ENCODE measurements at regions not wholly inside any gene's neighbourhood (a gene's known extent, or its start where the extent isn't known, plus 50 kb on each side); places are given as distances from the start of the nearest gene placed in this dataset.

DNA sequence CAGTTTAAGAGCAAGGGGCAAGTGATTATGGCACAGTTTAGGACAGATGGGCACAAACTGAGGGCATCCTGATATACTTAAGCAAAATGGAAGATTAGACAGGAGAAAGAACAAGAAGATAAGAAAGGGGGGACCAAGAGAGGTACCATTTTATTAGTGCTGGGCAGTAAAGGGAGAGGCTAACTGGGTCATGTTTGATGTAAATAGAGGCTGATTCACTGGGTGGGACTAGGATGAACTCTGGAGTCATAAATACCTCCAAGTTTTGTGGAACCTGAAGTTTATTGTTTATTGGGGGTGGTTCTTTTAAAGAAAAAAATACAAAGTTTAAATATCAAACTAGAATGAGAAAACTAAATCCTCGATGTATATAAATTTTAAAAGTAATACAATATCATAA, 1067.2 kb upstream of the GYPC start:
- Histone ChIP-seq H3K27ac (no peak overlapping the region), H3K27me3 (no peaks in the 10 kb centered on the region), H3K4me3 (no peak overlapping the region), H3K4me1 (no peaks in the 10 kb centered on the region), H3K36me3 (no peaks in the 10 kb centered on the region), H3K9me3 (no peaks in the 10 kb centered on the region)
- DNase-seq (no peak), ATAC-seq (ENCODE audit: low FRiP score in 2 of 2) (no peak)
- TF ChIP-seq, protein P1, sequence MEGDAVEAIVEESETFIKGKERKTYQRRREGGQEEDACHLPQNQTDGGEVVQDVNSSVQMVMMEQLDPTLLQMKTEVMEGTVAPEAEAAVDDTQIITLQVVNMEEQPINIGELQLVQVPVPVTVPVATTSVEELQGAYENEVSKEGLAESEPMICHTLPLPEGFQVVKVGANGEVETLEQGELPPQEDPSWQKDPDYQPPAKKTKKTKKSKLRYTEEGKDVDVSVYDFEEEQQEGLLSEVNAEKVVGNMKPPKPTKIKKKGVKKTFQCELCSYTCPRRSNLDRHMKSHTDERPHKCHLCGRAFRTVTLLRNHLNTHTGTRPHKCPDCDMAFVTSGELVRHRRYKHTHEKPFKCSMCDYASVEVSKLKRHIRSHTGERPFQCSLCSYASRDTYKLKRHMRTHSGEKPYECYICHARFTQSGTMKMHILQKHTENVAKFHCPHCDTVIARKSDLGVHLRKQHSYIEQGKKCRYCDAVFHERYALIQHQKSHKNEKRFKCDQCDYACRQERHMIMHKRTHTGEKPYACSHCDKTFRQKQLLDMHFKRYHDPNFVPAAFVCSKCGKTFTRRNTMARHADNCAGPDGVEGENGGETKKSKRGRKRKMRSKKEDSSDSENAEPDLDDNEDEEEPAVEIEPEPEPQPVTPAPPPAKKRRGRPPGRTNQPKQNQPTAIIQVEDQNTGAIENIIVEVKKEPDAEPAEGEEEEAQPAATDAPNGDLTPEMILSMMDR (IDR thresholded peaks at IDR 0.05) = no peak
- TF ChIP-seq POLR2AphosphoS5 (IDR thresholded peaks at IDR 0.05) (no peak), POLR2A (IDR thresholded peaks at IDR 0.05) (no peak), EP300 (IDR thresholded peaks at IDR 0.05) (no peak)
- 77 to 81% methylated on average over 1 of the region's 1 CpG for WGBS, 2 donors

GRCh38 chr2:125591954-125592353, 1064.0 kb upstream of the GYPC start:
- no peaks in the 10 kb centered on the region for H3K27me3 ChIP-seq
- no peak overlapping the region for H3K4me3 ChIP-seq
- DNase-seq = no peak
- H3K27ac ChIP-seq = no peak overlapping the region
- WGBS, 2 donors = 59 to 77% methylated on average over 3 to 4 of the region's 4 CpGs
- H3K9me3 ChIP-seq = no peaks in the 10 kb centered on the region
- no peak for ATAC-seq (ENCODE audit: low FRiP score in 2 of 2)
- H3K36me3 ChIP-seq = no peaks in the 10 kb centered on the region
- no peaks in the 10 kb centered on the region for H3K4me1 ChIP-seq
- TF ChIP-seq EP300 (IDR thresholded peaks at IDR 0.05) (no peak), POLR2AphosphoS5 (IDR thresholded peaks at IDR 0.05) (no peak), POLR2A (IDR thresholded peaks at IDR 0.05) (no peak)
- TF ChIP-seq, protein P1 (IDR thresholded peaks at IDR 0.05) = no peak

GRCh38 chr2:125593036-125593435, 1062.9 kb upstream of the GYPC start:
- H3K27ac ChIP-seq = no peak overlapping the region
- H3K4me3 ChIP-seq = no peak overlapping the region
- no peaks in the 10 kb centered on the region for H3K27me3 ChIP-seq
- 77 to 81% methylated on average over 2 of the region's 2 CpGs for WGBS, 2 donors
- no peaks in the 10 kb centered on the region for H3K36me3 ChIP-seq
- DNase-seq (no peak), ATAC-seq (ENCODE audit: low FRiP score in 2 of 2) (no peak)
- H3K9me3 ChIP-seq = no peaks in the 10 kb centered on the region
- H3K4me1 ChIP-seq = no peaks in the 10 kb centered on the region
- no peak for TF ChIP-seq POLR2A (IDR thresholded peaks at IDR 0.05)

DNA sequence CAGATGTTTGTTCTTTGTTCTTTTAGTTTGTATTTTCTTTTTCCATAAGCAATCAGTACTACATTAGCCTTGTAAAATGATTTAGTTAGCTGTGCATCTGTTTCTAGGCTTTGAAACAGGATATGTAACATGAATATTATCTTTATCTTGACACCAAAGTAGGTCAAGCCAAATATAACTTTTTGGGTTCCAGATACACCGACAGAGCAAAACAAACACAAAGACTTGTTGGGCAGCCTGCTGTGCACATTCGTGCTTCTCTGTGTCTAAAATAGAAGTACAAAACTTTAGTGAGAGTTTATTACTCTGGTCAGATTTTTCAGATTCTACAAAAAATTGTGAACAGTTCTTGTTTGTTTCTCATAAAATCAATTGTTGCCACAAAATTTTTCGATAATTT, 1059.3 kb upstream of the GYPC start:
- TF ChIP-seq POLR2A (IDR thresholded peaks at IDR 0.05) (no peak), EP300 (IDR thresholded peaks at IDR 0.05) (no peak), POLR2AphosphoS5 (IDR thresholded peaks at IDR 0.05) (no peak)
- TF ChIP-seq, protein P1 (IDR thresholded peaks at IDR 0.05) = no peak
- H3K27me3 ChIP-seq = no peaks in the 10 kb centered on the region
- no peaks in the 10 kb centered on the region for H3K4me1 ChIP-seq
- no peaks in the 10 kb centered on the region for H3K9me3 ChIP-seq
- no peaks in the 10 kb centered on the region for H3K36me3 ChIP-seq
- no peak overlapping the region for H3K27ac ChIP-seq
- DNase-seq (no peak), ATAC-seq (ENCODE audit: low FRiP score in 2 of 2) (no peak)
- H3K4me3 ChIP-seq = no peak overlapping the region
- WGBS, 2 donors = 36 to 40% methylated on average over 3 of the region's 3 CpGs

GRCh38 chr2:125615438-125615837, 1040.5 kb upstream of the GYPC start:
- H3K27ac ChIP-seq = no peak overlapping the region
- ATAC-seq (ENCODE audit: low FRiP score in 2 of 2) (no peak), DNase-seq (no peak)
- no peaks in the 10 kb centered on the region for H3K9me3 ChIP-seq
- TF ChIP-seq POLR2A (IDR thresholded peaks at IDR 0.05) = no peak
- TF ChIP-seq EP300 (IDR thresholded peaks at IDR 0.05) = no peak
- no peak for TF ChIP-seq POLR2AphosphoS5 (IDR thresholded peaks at IDR 0.05)
- TF ChIP-seq, protein P1 (IDR thresholded peaks at IDR 0.05) = no peak
- no peaks in the 10 kb centered on the region for H3K27me3 ChIP-seq
- H3K4me3 ChIP-seq = no peak overlapping the region
- no peaks in the 10 kb centered on the region for H3K4me1 ChIP-seq
- WGBS, 2 donors = 87 to 91% methylated on average over 3 of the region's 3 CpGs
- H3K36me3 ChIP-seq = no peaks in the 10 kb centered on the region
